ENCODE measurements at regions not wholly inside any gene's neighbourhood (a gene's known extent, or its start where the extent isn't known, plus 50 kb on each side); places are given as distances from the start of the nearest gene placed in this dataset.

GRCh38 chr12:78725033-78725432, 139.5 kb upstream of the SYT1 start:
- H2AFZ ChIP-seq (ENCODE audit: low read length) = no peak overlapping the region
- H3K9me3 ChIP-seq (ENCODE audit: low read length) = no peaks in the 10 kb centered on the region; the same call in 1 of the 2 replicates

DNA sequence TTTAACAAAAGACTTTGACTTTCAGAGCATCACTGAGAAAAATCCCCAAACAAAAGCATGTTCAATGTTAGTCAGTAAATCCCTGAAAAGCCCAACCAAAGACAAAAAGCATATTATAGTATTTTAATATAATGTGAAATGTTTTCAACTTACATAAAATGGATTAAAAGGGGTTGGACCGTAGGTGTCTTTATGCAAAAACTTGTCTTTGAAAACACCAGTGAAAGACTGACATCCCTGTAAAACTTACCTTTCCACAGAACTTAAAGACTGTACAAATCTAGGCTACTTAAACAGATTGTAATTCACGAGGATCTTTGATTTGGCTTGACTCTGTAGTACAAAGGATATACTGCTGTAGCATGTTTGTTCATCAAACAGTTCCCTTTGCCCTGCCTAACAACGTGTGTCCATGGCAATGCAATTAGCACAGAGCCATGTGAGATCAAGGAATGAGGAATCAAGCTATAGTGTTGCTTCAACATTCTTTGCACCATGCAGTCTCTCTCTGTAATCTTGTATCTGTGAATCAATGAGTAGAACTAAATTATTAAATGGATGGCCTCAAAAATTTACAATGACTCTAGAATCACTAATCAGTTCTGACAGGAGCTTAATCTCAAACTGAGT, 138.5 kb upstream of the SYT1 start:
- H3K9me3 ChIP-seq (ENCODE audit: low read length) = no peaks in the 10 kb centered on the region
- no peaks in the 10 kb centered on the region for H3K79me2 ChIP-seq (ENCODE audit: low read length)
- no peaks in the 10 kb centered on the region for H3K27me3 ChIP-seq (ENCODE audit: low read length)
- no peaks in the 10 kb centered on the region for H3K36me3 ChIP-seq (ENCODE audit: insufficient read depth, low read length)
- no peaks in the 10 kb centered on the region for H4K20me1 ChIP-seq (ENCODE audit: insufficient read depth, low read depth, low read length)
- H3K9ac ChIP-seq (ENCODE audit: low read length) = no peak overlapping the region
- H3K4me2 ChIP-seq (ENCODE audit: low read depth, low read length, poor library complexity, severe bottlenecking) = no peak overlapping the region
- H3K9me2 ChIP-seq (replicated peaks; ENCODE audit: insufficient read depth, low read length) = no peaks in the 10 kb centered on the region
- no peak overlapping the region for H3K27ac ChIP-seq (ENCODE audit: low read length)
- H2AFZ ChIP-seq (ENCODE audit: low read length) = no peak overlapping the region
- H3K4me1 ChIP-seq (ENCODE audit: low read length) = no peaks in the 10 kb centered on the region
- DNase-seq = no peak
- no peak overlapping the region for H3K4me3 ChIP-seq (ENCODE audit: low read length)

More at GRCh38 chr12:78725033-78725432, 139.5 kb upstream of the SYT1 start:
- Histone ChIP-seq H3K79me2 (ENCODE audit: low read length) (no peaks in the 10 kb centered on the region), H3K36me3 (ENCODE audit: insufficient read depth, low read length) (no peaks in the 10 kb centered on the region), H3K9me2 (replicated peaks; ENCODE audit: insufficient read depth, low read length) (no peaks in the 10 kb centered on the region), H3K9ac (ENCODE audit: low read length) (no peak overlapping the region), H3K4me3 (ENCODE audit: low read length) (no peak overlapping the region), H3K27ac (ENCODE audit: low read length) (no peak overlapping the region), H3K4me2 (ENCODE audit: low read depth, low read length, poor library complexity, severe bottlenecking) (no peak overlapping the region), H4K20me1 (ENCODE audit: insufficient read depth, low read depth, low read length) (no peaks in the 10 kb centered on the region), H3K27me3 (ENCODE audit: low read length) (no peaks in the 10 kb centered on the region), H3K4me1 (ENCODE audit: low read length) (no peaks in the 10 kb centered on the region)
- DNase-seq = no peak

DNA sequence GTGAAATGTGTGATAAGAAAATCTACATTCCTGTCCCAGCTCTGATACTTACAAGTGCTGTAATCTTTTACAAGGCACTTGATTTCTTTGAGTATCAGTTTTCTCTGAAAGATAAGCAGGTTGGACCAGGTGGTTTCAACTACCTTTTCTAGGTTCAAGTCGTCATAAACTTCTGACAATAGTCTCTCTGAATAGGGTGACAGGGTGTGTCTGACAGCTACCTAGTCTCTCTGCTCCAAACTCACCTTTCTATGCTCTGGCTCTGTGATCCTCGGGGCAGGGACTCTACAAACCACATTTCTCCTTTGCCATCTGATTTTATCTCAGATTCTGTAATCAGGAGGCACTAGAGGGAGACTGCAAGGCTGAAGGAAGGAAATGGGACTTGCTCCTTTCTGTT, 137.7 kb upstream of the SYT1 start:
- no peak overlapping the region; the same call in 1 of the 2 replicates for H2AFZ ChIP-seq (ENCODE audit: low read length)
- no peak overlapping the region for H3K4me3 ChIP-seq (ENCODE audit: low read length)
- H3K9me3 ChIP-seq (ENCODE audit: low read length) = no peaks in the 10 kb centered on the region
- H3K79me2 ChIP-seq (ENCODE audit: low read length) = no peaks in the 10 kb centered on the region
- H3K36me3 ChIP-seq (ENCODE audit: insufficient read depth, low read length) = no peaks in the 10 kb centered on the region
- no peaks in the 10 kb centered on the region for H3K27me3 ChIP-seq (ENCODE audit: low read length)
- H4K20me1 ChIP-seq (ENCODE audit: insufficient read depth, low read depth, low read length) = no peaks in the 10 kb centered on the region
- H3K4me1 ChIP-seq (ENCODE audit: low read length) = no peaks in the 10 kb centered on the region
- H3K27ac ChIP-seq (ENCODE audit: low read length) = no peak overlapping the region
- no peak overlapping the region for H3K4me2 ChIP-seq (ENCODE audit: low read depth, low read length, poor library complexity, severe bottlenecking)
- H3K9me2 ChIP-seq (replicated peaks; ENCODE audit: insufficient read depth, low read length) = no peaks in the 10 kb centered on the region
- H3K9ac ChIP-seq (ENCODE audit: low read length) = no peak overlapping the region
- no peak for DNase-seq

DNA sequence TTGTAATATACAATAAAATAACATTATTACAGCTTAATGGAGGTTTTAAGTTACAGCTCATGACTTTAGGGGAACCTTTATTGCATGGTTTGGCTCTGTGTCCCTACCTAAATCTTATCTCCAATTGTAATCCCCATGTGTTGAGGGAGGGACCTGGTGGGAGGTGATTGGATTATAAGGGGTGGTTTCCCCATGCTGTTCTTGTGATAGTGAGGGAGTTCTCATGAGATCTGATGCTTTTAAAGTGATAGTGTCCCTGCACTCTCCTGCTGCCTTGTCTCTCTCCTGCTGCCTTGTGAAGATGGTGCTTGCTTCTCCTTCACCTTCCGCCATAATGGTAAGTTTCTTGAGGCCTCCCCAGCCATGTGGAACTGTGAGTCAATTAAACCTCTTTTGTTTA, 132.1 kb upstream of the SYT1 start:
- Histone ChIP-seq H3K79me2 (ENCODE audit: low read length) (no peaks in the 10 kb centered on the region), H3K4me2 (ENCODE audit: low read depth, low read length, poor library complexity, severe bottlenecking) (no peak overlapping the region), H3K27ac (ENCODE audit: low read length) (no peak overlapping the region), H3K9ac (ENCODE audit: low read length) (no peak overlapping the region), H3K9me3 (ENCODE audit: low read length) (peaks cover 5% of the 10 kb centered on the region; the same call in 1 of the 2 replicates), H3K27me3 (ENCODE audit: low read length) (no peaks in the 10 kb centered on the region), H3K36me3 (ENCODE audit: insufficient read depth, low read length) (no peaks in the 10 kb centered on the region), H3K9me2 (replicated peaks; ENCODE audit: insufficient read depth, low read length) (no peaks in the 10 kb centered on the region), H2AFZ (ENCODE audit: low read length) (no peak overlapping the region), H4K20me1 (ENCODE audit: insufficient read depth, low read depth, low read length) (no peaks in the 10 kb centered on the region), H3K4me3 (ENCODE audit: low read length) (no peak overlapping the region), H3K4me1 (ENCODE audit: low read length) (no peaks in the 10 kb centered on the region)
- no peak for DNase-seq

GRCh38 chr12:78739653-78740052, 124.9 kb upstream of the SYT1 start:
- Histone ChIP-seq H3K27ac (ENCODE audit: low read length) (no peak overlapping the region), H3K4me1 (ENCODE audit: low read length) (no peaks in the 10 kb centered on the region), H3K4me3 (ENCODE audit: low read length) (no peak overlapping the region), H4K20me1 (ENCODE audit: insufficient read depth, low read depth, low read length) (no peaks in the 10 kb centered on the region), H3K9me3 (ENCODE audit: low read length) (peaks cover 12% of the 10 kb centered on the region; the same call in 1 of the 2 replicates), H3K9me2 (replicated peaks; ENCODE audit: insufficient read depth, low read length) (no peaks in the 10 kb centered on the region), H3K9ac (ENCODE audit: low read length) (no peak overlapping the region), H3K4me2 (ENCODE audit: low read depth, low read length, poor library complexity, severe bottlenecking) (no peak overlapping the region), H3K79me2 (ENCODE audit: low read length) (no peaks in the 10 kb centered on the region), H2AFZ (ENCODE audit: low read length) (no peak overlapping the region), H3K36me3 (ENCODE audit: insufficient read depth, low read length) (no peaks in the 10 kb centered on the region), H3K27me3 (ENCODE audit: low read length) (no peaks in the 10 kb centered on the region)
- DNase-seq = no peak

DNA sequence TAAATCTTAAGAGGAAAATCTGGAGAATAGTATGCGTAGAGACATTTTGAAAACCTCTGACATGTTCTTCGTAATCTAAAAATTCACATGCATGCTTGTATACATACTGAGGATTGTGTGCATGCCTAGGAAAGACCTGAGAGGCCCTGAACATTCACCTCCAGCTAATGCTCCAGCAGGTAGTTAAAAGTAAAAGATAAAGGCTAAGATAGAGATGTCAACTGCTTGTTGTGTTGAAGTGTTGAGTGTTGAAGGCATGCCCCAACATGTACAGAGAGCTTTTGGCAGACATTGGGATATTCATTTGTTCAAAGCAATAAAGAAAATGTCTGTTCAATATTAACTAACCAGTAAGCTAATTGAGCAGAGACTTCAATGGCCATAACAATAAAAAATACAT, 118.6 kb upstream of the SYT1 start:
- Histone ChIP-seq H3K4me2 (ENCODE audit: low read depth, low read length, poor library complexity, severe bottlenecking) (no peak overlapping the region), H2AFZ (ENCODE audit: low read length) (no peak overlapping the region), H3K4me1 (ENCODE audit: low read length) (no peaks in the 10 kb centered on the region), H3K27ac (ENCODE audit: low read length) (no peak overlapping the region), H3K36me3 (ENCODE audit: insufficient read depth, low read length) (no peaks in the 10 kb centered on the region), H3K9me3 (ENCODE audit: low read length) (peaks cover 8% of the 10 kb centered on the region), H3K9ac (ENCODE audit: low read length) (no peak overlapping the region), H3K4me3 (ENCODE audit: low read length) (no peak overlapping the region), H3K79me2 (ENCODE audit: low read length) (no peaks in the 10 kb centered on the region), H3K9me2 (replicated peaks; ENCODE audit: insufficient read depth, low read length) (no peaks in the 10 kb centered on the region), H4K20me1 (ENCODE audit: insufficient read depth, low read depth, low read length) (no peaks in the 10 kb centered on the region), H3K27me3 (ENCODE audit: low read length) (no peaks in the 10 kb centered on the region)
- DNase-seq = no peak

GRCh38 chr12:78753058-78753457, 111.5 kb upstream of the SYT1 start:
- no peak overlapping the region for H3K9ac ChIP-seq (ENCODE audit: low read length)
- no peak overlapping the region for H2AFZ ChIP-seq (ENCODE audit: low read length)
- H3K27me3 ChIP-seq (ENCODE audit: low read length) = no peaks in the 10 kb centered on the region
- no peaks in the 10 kb centered on the region for H3K36me3 ChIP-seq (ENCODE audit: insufficient read depth, low read length)
- H3K4me2 ChIP-seq (ENCODE audit: low read depth, low read length, poor library complexity, severe bottlenecking) = no peak overlapping the region
- DNase-seq = no peak
- no peaks in the 10 kb centered on the region for H3K4me1 ChIP-seq (ENCODE audit: low read length)
- peaks cover 8% of the 10 kb centered on the region; the same call in 1 of the 2 replicates for H3K9me3 ChIP-seq (ENCODE audit: low read length)
- H3K4me3 ChIP-seq (ENCODE audit: low read length) = no peak overlapping the region
- no peaks in the 10 kb centered on the region for H3K9me2 ChIP-seq (replicated peaks; ENCODE audit: insufficient read depth, low read length)
- no peak overlapping the region for H3K27ac ChIP-seq (ENCODE audit: low read length)
- no peaks in the 10 kb centered on the region for H3K79me2 ChIP-seq (ENCODE audit: low read length)
- H4K20me1 ChIP-seq (ENCODE audit: insufficient read depth, low read depth, low read length) = no peaks in the 10 kb centered on the region

- Histone ChIP-seq H3K9ac (ENCODE audit: low read length) (no peak overlapping the region), H3K9me3 (ENCODE audit: low read length) (peaks cover 8% of the 10 kb centered on the region; the same call in 1 of the 2 replicates), H3K27ac (ENCODE audit: low read length) (no peak overlapping the region), H3K4me2 (ENCODE audit: low read depth, low read length, poor library complexity, severe bottlenecking) (no peak overlapping the region), H3K27me3 (ENCODE audit: low read length) (no peaks in the 10 kb centered on the region), H3K79me2 (ENCODE audit: low read length) (no peaks in the 10 kb centered on the region), H3K36me3 (ENCODE audit: insufficient read depth, low read length) (no peaks in the 10 kb centered on the region), H3K4me3 (ENCODE audit: low read length) (no peak overlapping the region), H3K9me2 (replicated peaks; ENCODE audit: insufficient read depth, low read length) (no peaks in the 10 kb centered on the region), H3K4me1 (ENCODE audit: low read length) (no peaks in the 10 kb centered on the region), H2AFZ (ENCODE audit: low read length) (no peak overlapping the region), H4K20me1 (ENCODE audit: insufficient read depth, low read depth, low read length) (no peaks in the 10 kb centered on the region)
- DNase-seq = no peak
Measured at GRCh38 chr12:78756936-78757335, 107.6 kb upstream of the SYT1 start.

Data from Karpas-422 (cell line).